Fibroblast of lung (primary cell): ENCODE measurements at regions not wholly inside any gene's neighbourhood (a gene's known extent, or its start where the extent isn't known, plus 50 kb on each side); places are given as distances from the start of the nearest gene placed in this dataset.

ENCODE experiments used
- DNase-seq, 2 donors: peaks; one replicate each; pipeline versions ENCODE4 v3.0.0 to v3.0.0-alpha.2; 2010; ENCODE audit warnings: low read depth in 2 of 2
- H2AFZ ChIP-seq: 2 replicates; pipeline ENCODE4 v1.5.1; 2012; ENCODE audit warnings: low read length, control low read depth, inconsistent platforms
- H3K27ac ChIP-seq: 2 replicates; pipeline ENCODE4 v1.5.1; 2011; ENCODE audit warnings: low read length, control low read depth; ENCODE audit not compliant: insufficient read depth
- H3K27me3 ChIP-seq: 2 replicates; pipeline ENCODE4 v1.5.1; 2011; ENCODE audit warnings: mild to moderate bottlenecking, low read length; ENCODE audit not compliant: control insufficient read depth, insufficient read depth
- H3K36me3 ChIP-seq: 2 replicates; pipeline ENCODE4 v1.5.1; 2011; ENCODE audit warnings: low read length; ENCODE audit not compliant: control insufficient read depth, insufficient read depth
- H3K4me1 ChIP-seq: 2 replicates; pipeline ENCODE4 v1.5.1; 2011; ENCODE audit warnings: low read length; ENCODE audit not compliant: control insufficient read depth, insufficient read depth; ENCODE audit errors: extremely low read depth
- H3K4me2 ChIP-seq: 2 replicates; pipeline ENCODE4 v1.5.1; 2011; ENCODE audit warnings: low read length, control low read depth; ENCODE audit not compliant: insufficient read depth; ENCODE audit errors: extremely low read depth
- H3K4me3 ChIP-seq, 4 experiments: fragments of 200-600 bp in 1 of 4; sonication (generic) in 1 of 4; replicated peaks in 1 of 4; 2 replicates each; pipeline ENCODE4 v1.5.1; 2011 to 2016; ENCODE audit warnings: low read length in 4 of 4, low read depth in 3 of 4, mild to moderate bottlenecking in 3 of 4, control low read depth in 2 of 4, inconsistent platforms in 1 of 4, mixed read lengths in 1 of 4; ENCODE audit not compliant: insufficient read depth in 1 of 4; ENCODE audit errors: control extremely low read depth in 1 of 4
- H3K79me2 ChIP-seq: 2 replicates; pipeline ENCODE4 v1.5.1; 2012; ENCODE audit warnings: mild to moderate bottlenecking, low read length, inconsistent platforms; ENCODE audit not compliant: control insufficient read depth, insufficient read depth
- H3K9ac ChIP-seq: 2 replicates; pipeline ENCODE4 v1.5.1; 2011; ENCODE audit warnings: mild to moderate bottlenecking, low read length, control low read depth; ENCODE audit not compliant: insufficient read depth
- H3K9me3 ChIP-seq: 2 replicates; pipeline ENCODE4 v1.5.1; 2012; ENCODE audit warnings: low read depth, low read length; ENCODE audit not compliant: control insufficient read depth, insufficient read depth
- H4K20me1 ChIP-seq: 2 replicates; pipeline ENCODE4 v1.5.1; 2011; ENCODE audit warnings: low read length; ENCODE audit not compliant: control insufficient read depth, insufficient read depth; ENCODE audit errors: extremely low read depth
- CTCF ChIP-seq, 2 donors: IDR thresholded peaks in 1 of 2; conservative IDR thresholded peaks in 1 of 2; 1 replicate in 1 of 2; 2 replicates in 1 of 2; pipeline ENCODE4 v1.5.1; 2011 to 2012; ENCODE audit warnings: low read length in 2 of 2, control low read depth in 1 of 2, inconsistent platforms in 1 of 2, low read depth in 1 of 2, mild to moderate bottlenecking in 1 of 2
- EZH2 ChIP-seq: IDR thresholded peaks from 2 replicates; pipeline ENCODE4 v1.5.1; 2012; ENCODE audit warnings: low read length, control low read depth, mild to moderate bottlenecking; ENCODE audit errors: missing control alignments

GRCh38 chr7:45993621-45994020, 72.5 kb upstream of the IGFBP3 start:
- Histone ChIP-seq H3K27ac (no peak overlapping the region), H3K27me3 (no peaks in the 10 kb centered on the region), H3K4me3 (no peak overlapping the region), H3K9ac (no peak overlapping the region), H3K4me2 (no peak overlapping the region), H4K20me1 (no peaks in the 10 kb centered on the region), H3K36me3 (no peaks in the 10 kb centered on the region), H2AFZ (no peak overlapping the region), H3K4me1 (no peaks in the 10 kb centered on the region), H3K9me3 (no peaks in the 10 kb centered on the region), H3K79me2 (no peaks in the 10 kb centered on the region)
- no peak for TF ChIP-seq EZH2
- no peak for TF ChIP-seq CTCF (conservative IDR thresholded peaks at IDR 0.05 in 1 of 2, IDR thresholded peaks at IDR 0.05 in 1 of 2; ENCODE audit: low read depth in 1 of 2, low read length in 2 of 2)
- no peak for DNase-seq

- Histone ChIP-seq H3K9me3 (no peaks in the 10 kb centered on the region), H3K79me2 (no peaks in the 10 kb centered on the region), H3K9ac (no peak overlapping the region), H3K36me3 (no peaks in the 10 kb centered on the region), H4K20me1 (no peaks in the 10 kb centered on the region), H3K27me3 (no peaks in the 10 kb centered on the region), H3K4me1 (no peaks in the 10 kb centered on the region), H2AFZ (no peak overlapping the region), H3K27ac (no peak overlapping the region), H3K4me2 (no peak overlapping the region), H3K4me3 (no peak overlapping the region)
- DNase-seq = no peak
- no peak for TF ChIP-seq CTCF (conservative IDR thresholded peaks at IDR 0.05 in 1 of 2, IDR thresholded peaks at IDR 0.05 in 1 of 2; ENCODE audit: low read depth in 1 of 2, low read length in 2 of 2)
- no peak for TF ChIP-seq EZH2
Measured at GRCh38 chr7:45992826-45993225, 71.8 kb upstream of the IGFBP3 start.

- no peak overlapping the region for H3K27ac ChIP-seq
- TF ChIP-seq EZH2 (no peak), CTCF (conservative IDR thresholded peaks at IDR 0.05 in 1 of 2, IDR thresholded peaks at IDR 0.05 in 1 of 2; ENCODE audit: low read depth in 1 of 2, low read length in 2 of 2) (no peak)
- no peak overlapping the region for H3K4me3 ChIP-seq
- H4K20me1 ChIP-seq = no peaks in the 10 kb centered on the region
- no peaks in the 10 kb centered on the region for H3K36me3 ChIP-seq
- no peak for DNase-seq
- no peak overlapping the region for H3K4me2 ChIP-seq
- no peaks in the 10 kb centered on the region for H3K4me1 ChIP-seq
- no peak overlapping the region for H3K9ac ChIP-seq
- no peak overlapping the region for H2AFZ ChIP-seq
- no peaks in the 10 kb centered on the region for H3K27me3 ChIP-seq
- no peaks in the 10 kb centered on the region for H3K9me3 ChIP-seq
- H3K79me2 ChIP-seq = no peaks in the 10 kb centered on the region
Measured at GRCh38 chr7:45990276-45990675, 69.2 kb upstream of the IGFBP3 start.
